ENCODE measurements at regions not wholly inside any gene's neighbourhood (a gene's known extent, or its start where the extent isn't known, plus 50 kb on each side); places are given as distances from the start of the nearest gene placed in this dataset.

DNA sequence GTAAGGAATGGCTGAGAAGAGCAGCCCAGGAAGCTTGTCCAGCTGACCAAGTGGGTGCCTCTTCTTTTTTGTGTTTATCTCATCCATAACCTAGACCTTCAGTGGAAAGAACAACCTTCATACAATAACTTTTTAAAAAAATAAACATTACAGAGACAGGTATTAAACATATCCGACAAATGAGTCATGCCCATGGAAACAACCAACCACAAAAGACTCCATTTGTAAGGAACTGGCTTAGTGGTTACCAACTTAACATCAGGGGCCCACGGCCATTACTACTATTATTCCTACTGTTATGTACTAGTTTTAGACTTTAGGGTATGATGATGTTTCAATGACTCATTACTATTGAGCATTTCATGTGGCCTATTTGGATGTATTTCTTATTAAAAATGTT, 191.7 kb upstream of the SERP2 start:
- no peak for DNase-seq (ENCODE audit: low read depth in 2 of 2)

DNA sequence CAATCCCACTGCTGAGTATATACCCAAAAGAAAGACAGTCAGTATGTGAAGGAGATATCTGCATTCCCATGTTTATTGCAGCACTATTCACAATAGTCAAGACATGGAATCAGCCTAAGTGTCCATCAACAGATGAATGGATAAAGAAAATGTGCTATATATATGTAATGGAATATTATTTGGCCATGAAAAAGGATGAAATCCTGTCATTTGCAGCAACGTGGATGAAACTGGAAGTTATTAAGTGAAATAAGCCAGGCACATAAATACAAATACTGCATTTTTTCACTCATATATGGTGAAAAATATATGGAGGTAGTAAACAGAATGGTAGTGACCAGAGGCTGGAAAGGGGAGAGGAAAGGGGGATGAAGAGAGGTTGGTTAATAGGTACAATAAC, 188.9 kb upstream of the SERP2 start:
- no peak for DNase-seq (ENCODE audit: low read depth in 2 of 2)

DNA sequence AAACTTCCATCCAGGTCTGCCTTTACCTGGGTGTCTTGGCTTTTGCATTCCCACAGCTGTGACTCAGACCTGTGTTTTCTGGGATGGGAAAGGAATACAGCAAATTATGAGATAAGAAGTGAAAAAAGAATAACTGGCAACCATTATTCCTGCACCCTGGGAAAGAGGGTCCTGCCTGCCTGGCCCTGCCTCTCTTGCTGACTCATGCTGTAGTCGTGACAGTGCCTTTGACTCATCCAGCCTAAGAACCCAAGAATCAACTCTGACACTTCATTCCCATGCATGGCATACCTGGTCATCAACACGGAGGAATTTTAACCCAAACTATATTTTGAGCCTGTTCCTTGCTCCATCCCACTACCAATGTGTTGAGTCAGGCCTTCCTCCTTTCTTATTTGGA, 185.4 kb upstream of the SERP2 start:
- DNase-seq (ENCODE audit: low read depth in 2 of 2) = no peak

- no peak for DNase-seq (ENCODE audit: low read depth in 2 of 2)
Observed at GRCh38 chr13:44189085-44189484, 184.5 kb upstream of the SERP2 start.

GRCh38 chr13:44191103-44191502, 182.5 kb upstream of the SERP2 start:
- no peak for DNase-seq (ENCODE audit: low read depth in 2 of 2)

DNA sequence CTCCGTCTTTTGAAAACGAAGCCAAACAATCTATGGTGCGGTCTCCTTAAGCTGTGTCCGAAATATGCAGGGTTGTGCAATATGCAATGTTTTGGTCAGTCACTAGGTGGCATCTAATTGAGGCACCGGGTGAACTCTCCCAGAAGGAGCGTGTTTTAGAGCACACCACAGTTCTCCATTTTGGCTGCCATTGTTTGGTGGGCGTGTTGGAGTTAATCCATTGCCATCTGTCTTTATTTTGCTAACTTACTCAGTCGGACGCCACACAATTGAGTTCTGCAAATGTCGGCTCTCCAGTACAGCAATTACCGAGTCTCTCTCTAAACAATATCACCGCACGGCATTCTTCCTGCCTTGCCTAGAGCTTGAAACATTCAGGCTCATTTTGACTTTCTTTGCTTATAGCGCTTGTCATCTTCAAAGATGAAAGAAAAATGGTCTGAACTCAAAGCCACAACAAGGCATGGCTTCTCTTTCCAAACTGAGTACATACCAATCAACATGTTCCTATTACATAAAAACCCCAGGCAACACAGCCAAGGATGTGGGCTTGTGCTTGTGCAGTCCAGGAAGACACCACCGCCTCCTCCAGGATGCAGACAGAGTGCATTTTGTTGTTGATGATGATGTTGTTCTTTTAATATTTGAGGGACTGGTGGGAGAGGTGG, 182.0 kb upstream of the SERP2 start:
- DNase-seq (ENCODE audit: low read depth in 2 of 2) = peak in 1 of 2 donors; percentile 8

GRCh38 chr13:44193731-44194130, 179.9 kb upstream of the SERP2 start:
- DNase-seq (ENCODE audit: low read depth in 2 of 2) = no peak

GRCh38 chr13:44195245-44195644, 178.4 kb upstream of the SERP2 start:
- no peak for DNase-seq (ENCODE audit: low read depth in 2 of 2)

GRCh38 chr13:44196196-44196751, 177.3 kb upstream of the SERP2 start:
- no peak for DNase-seq (ENCODE audit: low read depth in 2 of 2)

DNA sequence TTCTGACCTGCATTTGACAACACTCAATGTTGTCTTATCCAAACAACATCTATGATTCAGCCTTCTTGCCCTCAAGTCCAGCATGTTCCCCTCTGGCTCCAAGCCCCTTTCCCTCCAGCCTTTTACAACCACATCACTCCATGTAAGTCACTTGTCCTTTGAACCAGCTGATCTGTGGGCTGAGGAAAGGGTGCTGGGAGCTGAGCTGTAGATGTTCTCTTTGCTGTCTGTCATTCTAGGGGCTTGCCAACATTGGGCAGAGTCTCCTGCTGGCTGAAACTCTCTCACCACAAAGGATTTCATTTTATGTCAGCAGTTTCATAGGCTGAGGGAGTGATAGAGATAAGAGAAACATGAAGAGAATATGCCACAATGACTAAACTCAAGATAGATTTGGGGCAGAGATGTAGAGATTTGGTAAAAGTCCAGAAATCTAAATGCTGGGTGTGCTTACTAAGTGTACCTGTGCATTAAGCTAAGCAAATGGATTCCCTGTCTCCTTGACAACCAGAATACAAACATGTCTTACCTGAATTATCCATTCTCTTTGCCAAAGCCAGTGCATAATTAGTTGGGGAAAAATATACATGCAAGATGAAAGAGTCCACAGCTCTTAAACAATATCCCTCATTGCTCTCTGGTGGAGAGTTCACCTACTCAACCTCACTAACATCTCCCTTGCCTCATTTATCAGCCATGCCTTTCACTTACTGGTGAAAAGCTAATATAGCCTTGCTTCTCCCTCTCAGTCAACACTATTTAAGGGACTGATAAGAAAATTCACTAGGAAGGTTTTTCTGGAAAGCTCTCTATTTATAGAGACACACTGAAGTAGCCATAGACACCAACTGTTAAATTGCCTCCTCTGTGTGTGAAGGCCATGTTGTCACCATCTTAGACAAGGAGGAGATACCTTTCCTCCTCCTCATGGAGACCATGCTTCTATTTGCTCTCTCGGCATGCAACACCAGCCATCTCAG, 175.5 kb upstream of the SERP2 start:
- no peak for DNase-seq (ENCODE audit: low read depth in 2 of 2)

- no peak for DNase-seq (ENCODE audit: low read depth in 2 of 2)
Observed at GRCh38 chr13:44198826-44199225, 174.8 kb upstream of the SERP2 start.

DNA sequence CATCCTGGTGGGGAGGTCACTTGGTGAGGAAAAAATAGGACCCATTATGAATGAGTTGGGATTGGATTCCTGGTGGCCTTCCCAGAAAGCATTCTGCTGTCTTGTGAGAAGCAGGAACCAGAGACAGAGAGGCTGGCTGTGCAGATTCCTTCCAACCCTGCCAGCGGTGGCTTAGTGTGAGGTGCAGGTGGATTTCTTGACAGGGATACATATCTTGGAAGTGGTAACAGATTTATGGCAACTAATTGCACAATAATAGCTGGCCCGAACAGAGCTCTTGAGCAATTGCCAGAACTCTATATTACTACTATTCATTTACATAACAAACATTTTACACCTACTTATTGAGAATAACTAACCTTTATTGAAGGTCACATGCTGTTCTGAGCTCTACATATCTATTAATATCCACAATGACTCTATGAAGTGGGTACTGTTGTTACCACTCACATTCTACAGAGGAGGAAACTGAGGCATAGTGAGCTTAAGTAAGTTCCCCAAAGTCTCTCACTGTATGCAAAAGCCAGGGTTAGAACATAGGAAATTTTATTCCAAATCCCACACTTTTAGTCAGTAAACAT, 173.9 kb upstream of the SERP2 start:
- no peak for DNase-seq (ENCODE audit: low read depth in 2 of 2)

GRCh38 chr13:44206434-44206833, 167.2 kb upstream of the SERP2 start:
- no peak for DNase-seq (ENCODE audit: low read depth in 2 of 2)

GRCh38 chr13:44207476-44207875, 166.1 kb upstream of the SERP2 start:
- DNase-seq (ENCODE audit: low read depth in 2 of 2) = no peak

- DNase-seq (ENCODE audit: low read depth in 2 of 2) = no peak
Observed at GRCh38 chr13:44210525-44210924, 163.1 kb upstream of the SERP2 start.

DNA sequence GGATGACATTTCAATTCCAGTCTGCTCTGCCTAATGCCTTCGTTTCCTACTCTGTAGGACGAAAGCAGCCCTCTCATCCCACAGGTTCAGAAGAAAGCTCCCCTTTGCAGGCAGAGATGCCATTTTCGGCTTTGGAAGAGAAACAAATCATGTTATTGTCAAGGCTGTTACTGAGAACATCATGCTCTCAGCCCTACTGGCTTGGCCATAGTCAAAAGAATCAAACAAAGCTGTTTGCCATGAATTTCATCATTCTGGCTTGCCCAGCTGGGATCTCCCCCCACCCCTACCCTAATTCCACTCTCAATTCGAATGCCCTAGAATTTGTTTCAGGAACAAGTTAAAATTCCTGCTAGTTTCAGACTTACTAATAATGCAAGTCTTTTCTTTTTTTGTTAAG, 162.3 kb upstream of the SERP2 start:
- no peak for DNase-seq (ENCODE audit: low read depth in 2 of 2)

DNA sequence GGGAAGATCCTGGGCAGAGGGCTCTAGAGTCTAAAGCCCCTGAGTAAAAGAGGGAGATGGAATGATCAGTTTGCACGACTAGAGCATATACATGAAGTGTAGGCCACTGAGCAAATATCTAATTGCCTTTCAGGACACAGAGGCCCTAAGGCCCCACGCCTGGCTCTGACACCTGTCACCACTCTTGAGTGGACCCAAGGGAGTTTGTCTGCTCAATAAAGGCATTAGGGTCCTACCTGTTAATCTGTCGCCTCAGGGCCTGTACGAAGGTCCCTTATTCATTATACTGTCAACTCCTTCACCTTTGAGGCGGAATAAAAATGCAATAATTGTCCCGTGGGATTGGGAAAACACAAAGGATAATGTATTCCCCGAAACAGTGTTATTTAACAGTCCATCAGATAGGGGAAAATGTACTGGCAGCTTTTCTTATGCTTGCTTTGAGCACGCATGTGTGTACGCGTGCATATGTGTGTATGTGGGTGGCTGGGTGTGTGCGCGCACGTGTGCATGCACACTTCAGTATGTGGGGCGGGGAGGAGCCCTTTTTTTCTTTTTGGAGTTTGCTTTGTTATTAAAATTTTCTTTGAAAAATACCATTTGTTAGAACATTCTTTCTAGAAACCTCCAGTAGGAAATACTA, 161.8 kb upstream of the SERP2 start:
- DNase-seq (ENCODE audit: low read depth in 2 of 2) = no peak

DNA sequence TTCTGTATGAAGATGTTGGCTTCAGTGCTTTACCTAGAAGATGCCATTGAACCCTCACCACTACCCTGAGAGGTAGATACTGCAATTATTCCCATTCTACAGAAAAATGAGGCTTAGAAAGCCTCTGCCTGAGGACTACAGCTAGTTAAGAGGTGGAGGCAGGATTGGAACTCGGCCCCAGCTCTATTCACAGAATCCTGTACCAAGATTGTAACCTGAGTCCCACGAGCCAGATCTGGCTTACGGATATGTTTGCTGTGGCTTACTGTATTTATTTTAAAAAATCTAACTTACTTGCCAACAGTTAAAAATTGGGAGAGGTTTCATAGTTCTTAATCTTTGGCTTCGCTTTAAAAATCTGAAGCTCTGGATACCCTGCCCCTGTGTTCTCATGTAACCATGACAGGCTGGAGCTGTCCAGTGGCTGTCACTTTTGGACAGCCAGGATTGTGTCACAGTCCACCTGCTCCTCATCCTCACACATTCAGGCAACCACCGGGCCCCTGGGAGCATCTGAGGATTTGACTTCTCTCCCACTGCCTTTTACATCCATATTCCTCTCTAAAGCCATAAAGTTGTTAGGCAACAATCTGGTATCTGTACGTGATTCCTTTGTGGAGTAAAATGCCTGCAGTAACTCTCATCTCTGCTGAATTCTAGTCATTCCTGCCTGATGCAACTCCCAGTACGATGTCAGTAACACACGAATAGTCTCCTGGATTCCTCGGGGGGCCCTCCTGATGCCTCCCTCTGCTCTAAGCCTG, 160.8 kb upstream of the SERP2 start:
- no peak for DNase-seq (ENCODE audit: low read depth in 2 of 2)

DNA sequence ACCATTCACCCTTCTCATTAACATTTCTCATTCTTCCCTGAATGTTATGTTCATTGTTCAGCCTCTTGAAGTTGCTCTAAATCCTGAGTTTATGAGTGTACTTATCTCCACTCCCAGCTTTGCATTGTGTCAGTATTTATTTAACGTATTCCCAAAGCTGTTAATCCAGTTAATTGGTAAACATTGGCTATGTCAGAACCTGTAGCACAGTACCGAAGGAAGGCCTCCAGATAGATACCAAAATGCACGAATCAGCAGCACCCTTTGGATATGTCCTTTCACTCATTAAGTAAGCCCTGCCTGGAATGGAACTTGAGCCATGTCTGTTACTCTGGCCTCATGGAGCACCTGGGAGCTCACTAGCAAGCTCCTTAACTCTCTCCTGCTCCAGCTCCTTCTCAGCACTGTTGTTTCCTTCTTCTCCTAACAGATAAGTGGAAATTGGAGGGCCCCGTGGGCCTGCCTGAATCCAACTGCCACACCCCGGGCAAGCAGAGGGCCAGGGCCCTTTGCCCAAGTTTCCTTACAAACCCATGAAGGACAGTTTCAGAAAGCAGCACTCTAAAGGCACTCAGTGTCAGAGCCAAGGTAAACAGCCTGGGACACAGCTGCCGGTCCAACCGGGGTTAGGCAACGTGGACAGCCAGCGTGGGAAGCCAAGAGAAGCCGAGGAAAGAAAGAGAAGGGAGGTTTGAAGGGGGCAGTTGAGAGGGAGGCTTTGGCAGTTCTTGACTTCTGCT, 155.0 kb upstream of the SERP2 start:
- DNase-seq (ENCODE audit: low read depth in 2 of 2) = no peak
